Stimulated activated CD4-positive, alpha-beta T cell treated with anti-CD3 and anti-CD28 coated beads, Interleukin-12 subunit alpha, Interleukin-12 subunit beta, amount 100 ng/mL, for 24 hours (primary cell): ENCODE measurements at regions not wholly inside any gene's neighbourhood (a gene's known extent, or its start where the extent isn't known, plus 50 kb on each side); places are given as distances from the start of the nearest gene placed in this dataset.
A peak's percentile ranks its signal among the peaks of the same experiment; 100 is the strongest.
"Not testable (repeated sequence)": the region's sequence is repeated elsewhere in the genome, so short reads cannot be mapped to it uniquely, and the experiment has no call there.

Experiments
- DNase-seq, 2 experiments: peaks; one replicate each; pipeline ENCODE4 v3.0.0-alpha.2; 2020; ENCODE audit warnings: low read depth in 2 of 2

GRCh38 chr2:126227250-126227649, 428.7 kb upstream of the GYPC start:
- DNase-seq: no peak

DNA sequence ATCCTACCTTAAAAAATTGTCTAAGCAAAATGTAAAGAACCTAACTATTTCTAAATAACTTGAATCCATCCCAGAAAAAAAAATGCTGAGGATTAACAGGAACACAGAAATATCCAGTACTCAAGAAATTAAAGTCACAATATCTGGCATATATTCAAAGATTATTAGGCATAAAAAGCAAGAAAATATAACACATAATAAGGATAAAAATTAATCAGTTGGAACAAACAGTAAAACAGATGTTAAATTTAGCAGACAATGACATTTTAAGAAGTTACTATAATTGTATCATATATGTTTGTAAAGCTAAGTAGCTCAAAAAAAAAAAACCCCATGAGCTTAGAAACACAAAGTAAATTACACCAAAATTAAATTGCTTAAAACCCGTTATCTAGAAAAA, 427.4 kb upstream of the GYPC start:
- no peak for DNase-seq

DNA sequence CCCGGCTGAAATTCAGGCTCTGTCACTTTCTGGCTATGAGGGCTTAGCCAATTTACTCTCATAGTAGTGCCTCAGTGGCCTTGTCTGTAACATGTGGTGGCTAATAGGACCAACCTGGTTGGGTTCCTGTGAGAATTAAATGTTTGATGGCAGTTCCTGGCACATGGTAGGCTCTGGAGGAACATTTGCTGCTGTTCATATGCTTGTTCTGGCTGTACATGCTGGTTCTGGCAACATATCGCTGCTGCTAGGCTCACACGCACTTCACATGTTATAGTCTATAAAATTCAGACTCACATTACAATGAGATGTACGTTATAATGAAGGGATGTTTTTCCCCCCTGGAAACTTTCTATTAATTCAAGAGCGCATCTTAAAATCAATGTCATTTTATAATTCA, 417.7 kb upstream of the GYPC start:
- no peak for DNase-seq

DNA sequence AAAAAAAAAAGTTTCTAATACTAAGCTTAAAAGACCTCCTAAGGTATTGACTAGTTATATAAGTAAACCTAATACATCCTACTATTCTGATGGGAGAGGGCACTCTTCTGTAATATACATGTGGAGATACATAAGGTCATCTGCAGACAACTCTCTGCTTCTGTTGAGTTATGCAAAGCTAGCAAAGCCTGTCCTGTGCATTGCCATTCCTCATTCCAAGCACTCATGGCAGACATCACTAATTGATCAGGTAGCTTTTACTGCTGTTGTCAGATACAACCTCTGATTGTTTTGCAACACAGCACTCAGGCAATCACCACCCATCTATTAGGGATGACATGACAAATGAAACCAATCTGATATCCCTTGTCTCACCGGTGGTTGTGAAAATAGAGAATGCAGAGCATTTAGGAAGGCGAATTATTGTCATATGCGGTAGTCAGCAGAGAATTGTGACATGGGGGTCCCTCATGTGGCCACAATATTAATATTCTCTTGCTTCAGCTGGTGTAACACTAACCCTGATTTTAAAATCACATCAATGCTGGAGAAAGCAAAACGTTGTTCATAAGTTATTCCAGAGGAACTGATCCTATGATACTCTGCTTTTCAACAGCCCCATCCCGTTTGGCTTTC, 416.5 kb upstream of the GYPC start:
- DNase-seq: no peak

GRCh38 chr2:126241001-126241400, 415.0 kb upstream of the GYPC start:
- DNase-seq: no peak

DNA sequence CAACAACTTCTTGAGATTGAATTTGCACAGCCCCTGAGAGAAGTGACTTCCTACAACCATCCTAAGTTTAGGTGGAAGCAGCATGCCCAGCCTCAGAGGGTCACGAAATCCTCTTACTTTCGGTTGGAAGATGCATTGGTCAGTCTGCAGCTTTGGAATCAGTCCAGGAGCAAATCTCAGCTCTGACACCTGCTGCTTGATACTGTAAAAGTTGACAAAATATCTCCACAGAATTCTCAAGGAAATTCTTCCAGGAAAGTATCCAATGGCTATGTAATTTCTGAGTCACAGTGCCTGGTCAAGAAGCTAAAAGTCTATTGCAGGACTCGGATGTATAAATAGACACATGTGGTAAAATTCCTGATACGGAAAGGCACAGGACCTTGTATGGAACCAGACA, 414.5 kb upstream of the GYPC start:
- no peak for DNase-seq

- peak in 1 of 2 experiments; percentile 33 for DNase-seq
These were observed 411.0 kb upstream of the GYPC start for GRCh38 chr2:126244937-126245336.

GRCh38 chr2:126253669-126254068, 402.3 kb upstream of the GYPC start:
- no peak for DNase-seq

- DNase-seq: no peak
These were observed 391.3 kb upstream of the GYPC start for GRCh38 chr2:126264625-126265024.

GRCh38 chr2:126269911-126270310, 386.0 kb upstream of the GYPC start:
- DNase-seq: no peak

DNA sequence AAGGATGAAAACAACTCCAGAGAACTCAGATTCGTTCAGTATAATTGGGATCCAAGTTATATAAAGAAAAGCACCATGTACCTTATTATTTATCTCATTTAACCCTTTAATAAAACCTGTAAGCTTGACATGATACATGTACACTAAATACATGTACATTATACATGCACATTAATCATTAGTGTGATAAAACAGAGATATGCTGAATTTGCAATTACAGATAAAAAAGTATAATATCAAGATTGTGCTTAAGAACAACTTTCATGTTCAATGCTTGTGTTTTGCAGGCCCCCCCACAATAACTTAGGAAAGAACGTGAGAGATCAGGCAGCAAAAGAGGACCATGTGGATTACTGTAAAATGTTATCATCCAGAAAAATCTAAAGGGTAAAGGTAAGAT, 385.4 kb upstream of the GYPC start:
- DNase-seq: no peak

DNA sequence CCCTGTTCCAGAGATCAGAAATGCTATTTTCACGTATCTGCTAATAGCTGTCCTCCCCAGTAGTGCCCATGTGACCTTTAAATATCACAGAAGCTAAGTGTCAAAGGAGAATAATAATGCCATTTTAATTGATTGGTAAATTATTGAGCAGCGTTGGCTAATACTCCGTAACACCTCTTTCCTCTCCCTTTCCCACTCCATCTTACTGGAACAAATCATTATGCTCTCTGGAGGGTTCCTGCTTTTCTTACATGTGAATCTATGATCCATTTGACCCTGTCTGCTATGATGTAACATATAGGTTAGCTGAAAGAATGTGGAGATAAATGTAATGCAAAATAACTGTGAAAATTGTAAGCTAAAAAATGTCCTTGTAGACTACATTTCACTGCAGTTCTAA, 383.6 kb upstream of the GYPC start:
- DNase-seq: no peak

DNA sequence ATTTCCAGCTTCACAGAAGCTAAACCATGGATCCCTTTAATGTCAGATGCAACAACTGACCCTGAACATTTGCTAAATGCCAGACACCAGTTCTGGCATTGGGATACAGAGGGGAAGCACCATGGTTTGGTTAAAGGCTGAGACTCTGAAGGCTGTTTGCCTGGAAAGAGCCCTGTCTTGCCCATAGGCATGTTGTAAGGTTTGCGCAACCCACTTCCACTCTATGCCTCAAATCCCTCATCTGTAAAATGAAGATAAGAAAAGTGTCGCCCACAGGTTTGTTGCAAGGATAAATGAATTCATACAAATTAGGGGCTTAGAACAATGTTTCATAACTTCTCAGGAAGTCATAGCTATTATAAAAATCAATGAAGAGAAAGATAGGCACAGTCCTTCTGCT, 380.9 kb upstream of the GYPC start:
- no peak for DNase-seq

DNA sequence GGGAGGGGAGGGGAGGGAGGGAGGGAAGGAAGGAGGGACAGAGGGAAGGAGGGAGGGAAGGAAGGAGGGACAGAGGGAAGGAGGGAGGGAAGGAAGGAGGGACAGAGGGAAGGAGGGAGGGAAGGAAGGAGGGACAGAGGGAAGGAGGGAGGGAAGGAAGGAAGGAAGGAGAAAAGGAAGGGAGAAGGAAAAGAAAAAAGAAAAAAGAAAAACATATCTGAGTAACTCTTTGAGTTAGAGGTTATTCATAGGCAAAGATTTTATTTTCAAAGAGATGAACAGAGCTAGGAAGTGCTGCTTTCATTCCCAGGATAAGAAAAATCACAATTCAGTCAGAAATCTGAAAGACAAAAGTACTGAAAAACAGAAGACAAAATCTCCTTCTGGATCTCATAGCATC, 379.7 kb upstream of the GYPC start:
- not testable (repeated sequence) for DNase-seq

DNA sequence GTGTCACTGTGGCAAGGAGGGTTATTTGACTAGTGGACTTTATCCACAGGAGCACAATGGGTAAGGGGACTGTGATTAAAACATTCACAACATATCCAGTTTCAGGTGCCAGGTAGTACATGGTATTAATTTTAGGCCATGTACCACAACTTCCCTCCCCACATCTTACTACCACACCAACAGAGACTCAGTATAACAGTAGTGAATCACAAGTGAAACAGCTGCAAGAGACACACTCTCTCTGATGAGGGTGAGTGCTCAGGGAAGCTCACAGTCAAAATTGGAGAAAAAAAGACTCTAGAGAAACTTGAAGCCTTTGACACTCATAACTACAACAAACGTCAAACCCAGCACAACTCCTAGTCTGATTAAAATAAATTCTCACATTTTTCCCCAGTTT, 367.6 kb upstream of the GYPC start:
- no peak for DNase-seq

- not testable (repeated sequence) for DNase-seq
These were observed 362.0 kb upstream of the GYPC start for GRCh38 chr2:126293962-126294361.

- DNase-seq: no peak
These were observed 356.4 kb upstream of the GYPC start for GRCh38 chr2:126299469-126299976.

DNA sequence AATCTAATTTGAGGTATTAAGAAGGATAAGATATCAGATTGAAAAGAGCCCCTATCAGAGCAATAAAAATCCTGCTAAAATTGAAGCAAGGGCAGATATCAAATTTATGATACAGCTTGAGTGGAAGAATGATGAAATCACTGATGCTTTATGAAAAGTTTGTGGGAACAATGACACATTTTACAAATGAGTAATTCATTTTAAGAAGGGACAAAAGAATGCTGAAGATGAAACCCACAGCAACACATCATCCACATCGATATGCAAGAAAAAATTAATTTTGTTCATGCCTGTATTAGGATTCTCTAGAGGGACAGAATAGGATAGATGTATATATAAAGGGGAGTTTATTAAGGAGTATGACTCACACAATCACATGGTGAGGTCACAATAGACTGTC, 355.6 kb upstream of the GYPC start:
- DNase-seq: no peak

- DNase-seq: no peak
These were observed 353.9 kb upstream of the GYPC start for GRCh38 chr2:126302043-126302442.

- DNase-seq: no peak
These were observed 352.8 kb upstream of the GYPC start for GRCh38 chr2:126303113-126303512.

DNA sequence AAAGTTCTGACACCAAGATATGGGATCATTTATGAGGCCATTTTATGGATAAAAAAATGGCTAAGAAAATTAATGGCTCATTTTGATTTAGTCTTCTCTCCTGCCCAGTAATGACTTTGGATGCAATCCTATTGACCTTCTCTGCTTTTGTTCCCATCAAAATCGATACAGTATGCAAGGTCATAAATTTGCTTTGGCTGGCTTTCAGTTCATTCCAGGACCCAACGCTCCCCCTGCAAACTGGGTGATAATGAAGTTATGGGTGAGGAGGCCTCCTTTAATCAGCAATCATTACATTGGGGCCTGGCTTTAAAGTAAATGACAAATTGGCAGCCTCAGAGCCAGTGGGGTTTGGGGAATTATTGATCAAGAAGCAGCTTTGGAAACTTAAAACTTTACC, 351.8 kb upstream of the GYPC start:
- DNase-seq: no peak

GRCh38 chr2:126306539-126306938, 349.4 kb upstream of the GYPC start:
- DNase-seq: no peak

GRCh38 chr2:126307740-126308139, 348.2 kb upstream of the GYPC start:
- no peak for DNase-seq

- DNase-seq: no peak
These were observed 346.8 kb upstream of the GYPC start for GRCh38 chr2:126309185-126309584.
